ENCODE measurements at regions not wholly inside any gene's neighbourhood (a gene's known extent, or its start where the extent isn't known, plus 50 kb on each side); places are given as distances from the start of the nearest gene placed in this dataset.

GRCh38 chr2:71777946-71778345 is 324.6 kb downstream of the DYSF start:
- 82 to 94% methylated on average over 2 to 4 of the region's 4 CpGs for WGBS, 2 donors
- intact Hi-C loops (cut with DNase I), result no loop called here
- no peaks in the 10 kb centered on the region for H3K9me3 ChIP-seq
- ATAC-seq (no peak), DNase-seq (no peak)
- no peaks in the 10 kb centered on the region for H3K27me3 ChIP-seq
- no peak overlapping the region for H3K27ac ChIP-seq
- H3K4me1 ChIP-seq, result no peaks in the 10 kb centered on the region
- no peaks in the 10 kb centered on the region for H3K36me3 ChIP-seq (replicated peaks in 1 of 2; ENCODE audit: insufficient read depth in 1 of 2, low read depth in 2 of 2)
- H3K4me3 ChIP-seq, result no peak overlapping the region
- no peak for TF ChIP-seq CTCF (IDR thresholded peaks at IDR 0.05)
- no peak for TF ChIP-seq POLR2A (IDR thresholded peaks at IDR 0.05)

- no peak for TF ChIP-seq CTCF (IDR thresholded peaks at IDR 0.05)
- intact Hi-C loops (cut with DNase I), result no loop called here
- no peak for ATAC-seq
- DNase-seq, result no peak
- no peaks in the 10 kb centered on the region for H3K9me3 ChIP-seq
- WGBS, 2 donors, result 79 to 85% methylated on average over 3 of the region's 3 CpGs
- H3K27me3 ChIP-seq, result no peaks in the 10 kb centered on the region
- no peak overlapping the region for H3K4me3 ChIP-seq
- no peaks in the 10 kb centered on the region for H3K4me1 ChIP-seq
- no peak overlapping the region for H3K27ac ChIP-seq
- no peaks in the 10 kb centered on the region for H3K36me3 ChIP-seq (replicated peaks in 1 of 2; ENCODE audit: insufficient read depth in 1 of 2, low read depth in 2 of 2)
Measured at GRCh38 chr2:71776227-71776626, 322.9 kb downstream of the DYSF start.

GRCh38 chr2:71773218-71773617 is 319.9 kb downstream of the DYSF start:
- no peaks in the 10 kb centered on the region for H3K9me3 ChIP-seq
- ATAC-seq, result no peak

GRCh38 chr2:71772510-71773172 is 319.3 kb downstream of the DYSF start:
- Histone ChIP-seq H3K4me1 (no peaks in the 10 kb centered on the region), H3K9me3 (no peaks in the 10 kb centered on the region), H3K27me3 (no peaks in the 10 kb centered on the region), H3K4me3 (no peak overlapping the region), H3K27ac (no peak overlapping the region), H3K36me3 (replicated peaks in 1 of 2; ENCODE audit: insufficient read depth in 1 of 2, low read depth in 2 of 2) (no peaks in the 10 kb centered on the region)
- TF ChIP-seq POLR2A (IDR thresholded peaks at IDR 0.05) (no peak), CTCF (IDR thresholded peaks at IDR 0.05) (no peak)
- intact Hi-C loops (cut with DNase I), result no loop called here
- ATAC-seq, result no peak
- 87 to 88% methylated on average over 4 of the region's 4 CpGs for WGBS, 2 donors
- DNase-seq, result no peak

More at GRCh38 chr2:71773218-71773617, 319.9 kb downstream of the DYSF start:
- Histone ChIP-seq H3K4me1 (no peaks in the 10 kb centered on the region), H3K36me3 (replicated peaks in 1 of 2; ENCODE audit: insufficient read depth in 1 of 2, low read depth in 2 of 2) (no peaks in the 10 kb centered on the region), H3K4me3 (no peak overlapping the region), H3K27me3 (no peaks in the 10 kb centered on the region), H3K27ac (no peak overlapping the region)
- intact Hi-C loops (cut with DNase I), result no loop called here
- 84 to 92% methylated on average over 3 of the region's 3 CpGs for WGBS, 2 donors
- DNase-seq, result no peak
- no peak for TF ChIP-seq POLR2A (IDR thresholded peaks at IDR 0.05)

GRCh38 chr2:71767663-71768062 is 314.3 kb downstream of the DYSF start:
- TF ChIP-seq CTCF (IDR thresholded peaks at IDR 0.05), result no peak
- no peak for TF ChIP-seq POLR2A (IDR thresholded peaks at IDR 0.05)
- H3K27ac ChIP-seq, result no peak overlapping the region
- H3K27me3 ChIP-seq, result no peaks in the 10 kb centered on the region
- no peaks in the 10 kb centered on the region for H3K9me3 ChIP-seq
- DNase-seq, result no peak
- H3K4me1 ChIP-seq, result no peaks in the 10 kb centered on the region
- no peak overlapping the region for H3K4me3 ChIP-seq
- ATAC-seq, result no peak
- intact Hi-C loops (cut with DNase I), result no loop called here
- no peaks in the 10 kb centered on the region for H3K36me3 ChIP-seq (replicated peaks in 1 of 2; ENCODE audit: insufficient read depth in 1 of 2, low read depth in 2 of 2)
- 91 to 92% methylated on average over 1 of the region's 1 CpG for WGBS, 2 donors
